HG03558 (cell line): ENCODE measurements at regions not wholly inside any gene's neighbourhood (a gene's known extent, or its start where the extent isn't known, plus 50 kb on each side); places are given as distances from the start of the nearest gene placed in this dataset.
"Not testable (repeated sequence)": the region's sequence is repeated elsewhere in the genome, so short reads cannot be mapped to it uniquely, and the experiment has no call there.

ENCODE experiments used
- ATAC-seq: cut with Tn5 transposase; IDR thresholded peaks from one replicate; pipeline ENCODE4 v1.9.1; 2021; ENCODE audit warnings: moderate number of reproducible peaks; ENCODE audit not compliant: unreplicated experiment; ENCODE audit errors: extremely low read depth

GRCh38 chr4:123024710-123025109, 102.3 kb upstream of the NUDT6 start:
- ATAC-seq, result no peak

- ATAC-seq, result no peak
Observed at GRCh38 chr4:123025398-123025797, 103.0 kb upstream of the NUDT6 start.

GRCh38 chr4:123026015-123026414, 103.6 kb upstream of the NUDT6 start:
- not testable (repeated sequence) for ATAC-seq

- ATAC-seq, result no peak
Observed at GRCh38 chr4:123031664-123032063, 109.3 kb upstream of the NUDT6 start.

- ATAC-seq, result no peak
Observed at GRCh38 chr4:123034023-123034422, 111.6 kb upstream of the NUDT6 start.

- ATAC-seq, result no peak
Observed at GRCh38 chr4:123035239-123035638, 112.8 kb upstream of the NUDT6 start.

- no peak for ATAC-seq
Observed at GRCh38 chr4:123037804-123038203, 115.4 kb upstream of the NUDT6 start.

GRCh38 chr4:123042095-123042494, 119.7 kb upstream of the NUDT6 start:
- no peak for ATAC-seq

- no peak for ATAC-seq
Observed at GRCh38 chr4:123043013-123043412, 120.6 kb upstream of the NUDT6 start.

- no peak for ATAC-seq
Observed at GRCh38 chr4:123043793-123044425, 121.5 kb upstream of the NUDT6 start.

- no peak for ATAC-seq
Observed at GRCh38 chr4:123046096-123046495, 123.7 kb upstream of the NUDT6 start.

- no peak for ATAC-seq
Observed at GRCh38 chr4:123050018-123050417, 127.6 kb upstream of the NUDT6 start.

GRCh38 chr4:123052007-123052406, 129.6 kb upstream of the NUDT6 start:
- ATAC-seq, result no peak

GRCh38 chr4:123055943-123056342, 133.5 kb upstream of the NUDT6 start:
- ATAC-seq, result no peak

- no peak for ATAC-seq
Observed at GRCh38 chr4:123060039-123060770, 137.8 kb upstream of the NUDT6 start.

- no peak for ATAC-seq
Observed at GRCh38 chr4:123064390-123064789, 142.0 kb upstream of the NUDT6 start.

- ATAC-seq, result no peak
Observed at GRCh38 chr4:123068081-123068480, 145.7 kb upstream of the NUDT6 start.

- no peak for ATAC-seq
Observed at GRCh38 chr4:123072060-123072459, 149.7 kb upstream of the NUDT6 start.

GRCh38 chr4:123073650-123074049, 151.3 kb upstream of the NUDT6 start:
- ATAC-seq, result no peak

- no peak for ATAC-seq
Observed at GRCh38 chr4:123077330-123077729, 154.9 kb upstream of the NUDT6 start.

GRCh38 chr4:123081971-123082370, 159.6 kb upstream of the NUDT6 start:
- no peak for ATAC-seq

GRCh38 chr4:123083646-123084045, 161.2 kb upstream of the NUDT6 start:
- ATAC-seq, result no peak
